ENCODE measurements at regions not wholly inside any gene's neighbourhood (a gene's known extent, or its start where the extent isn't known, plus 50 kb on each side); places are given as distances from the start of the nearest gene placed in this dataset.
"Not testable (repeated sequence)": the region's sequence is repeated elsewhere in the genome, so short reads cannot be mapped to it uniquely, and the experiment has no call there.

GRCh38 chr21:19120591-19120990, 717.0 kb upstream of the TMPRSS15 start:
- no peak for DNase-seq

DNA sequence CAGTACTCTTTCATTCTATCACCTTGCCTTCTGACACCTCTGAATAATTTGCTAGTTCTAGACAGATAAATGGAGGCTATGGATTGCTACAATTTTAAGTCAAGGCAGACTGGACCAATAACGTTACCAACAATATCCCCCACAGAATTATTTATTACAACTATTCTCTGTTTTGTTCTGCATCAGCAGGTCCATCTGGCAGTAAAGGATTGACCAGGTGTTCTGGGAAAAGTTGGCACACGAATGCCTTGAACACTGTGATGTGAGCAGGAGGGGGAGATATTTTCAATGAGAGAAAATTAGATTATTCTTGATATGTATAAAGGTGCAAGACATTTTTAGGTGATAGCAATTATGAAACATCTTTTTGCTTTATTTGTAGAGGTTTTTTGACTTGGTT, 718.8 kb upstream of the TMPRSS15 start:
- no peak for DNase-seq

GRCh38 chr21:19123053-19123452, 719.5 kb upstream of the TMPRSS15 start:
- no peak for DNase-seq

DNA sequence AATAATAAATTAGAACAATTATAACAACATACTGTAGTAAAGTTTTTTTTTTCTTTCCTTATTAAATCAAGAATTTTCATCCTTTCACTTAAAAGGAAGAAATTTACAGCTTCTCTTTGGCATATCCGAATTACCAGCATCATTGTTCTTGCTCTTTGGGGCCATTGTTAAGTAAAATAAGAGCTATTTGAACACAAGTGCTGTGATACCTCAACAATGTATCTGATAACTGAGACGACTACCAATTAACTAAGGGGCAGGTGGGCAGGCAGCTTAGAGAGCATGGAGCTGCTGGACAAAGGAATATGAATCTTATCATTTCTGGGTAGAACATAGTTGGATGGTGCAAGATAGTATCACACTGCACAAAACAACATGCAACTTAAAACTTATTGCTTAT, 719.9 kb upstream of the TMPRSS15 start:
- DNase-seq: no peak

DNA sequence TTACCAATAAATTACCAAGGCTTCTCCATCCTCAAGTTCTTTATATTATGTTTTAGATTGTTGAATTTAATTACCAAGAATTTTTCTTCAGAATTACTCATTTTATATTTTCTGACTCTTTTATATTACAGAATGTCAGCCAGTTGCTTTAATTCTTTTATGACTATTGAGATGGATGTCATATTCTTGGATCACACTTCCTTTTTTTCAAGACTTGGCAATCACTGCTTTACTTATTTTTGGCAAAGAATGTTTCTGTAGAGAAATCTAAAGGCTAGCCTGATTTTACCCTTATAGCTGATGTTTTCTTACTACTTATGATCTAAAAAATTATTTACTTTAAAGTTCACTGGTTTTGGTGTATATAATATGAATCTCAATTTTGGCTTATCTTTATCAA, 721.1 kb upstream of the TMPRSS15 start:
- no peak for DNase-seq

GRCh38 chr21:19130379-19131028, 726.9 kb upstream of the TMPRSS15 start:
- DNase-seq: no peak

- DNase-seq: no peak
Observed at GRCh38 chr21:19141511-19141910, 737.9 kb upstream of the TMPRSS15 start.

GRCh38 chr21:19145682-19146293, 742.2 kb upstream of the TMPRSS15 start:
- no peak for DNase-seq

- DNase-seq: no peak
Observed at GRCh38 chr21:19148056-19148455, 744.5 kb upstream of the TMPRSS15 start.

- DNase-seq: no peak
Observed at GRCh38 chr21:19171585-19171984, 768.0 kb upstream of the TMPRSS15 start.

DNA sequence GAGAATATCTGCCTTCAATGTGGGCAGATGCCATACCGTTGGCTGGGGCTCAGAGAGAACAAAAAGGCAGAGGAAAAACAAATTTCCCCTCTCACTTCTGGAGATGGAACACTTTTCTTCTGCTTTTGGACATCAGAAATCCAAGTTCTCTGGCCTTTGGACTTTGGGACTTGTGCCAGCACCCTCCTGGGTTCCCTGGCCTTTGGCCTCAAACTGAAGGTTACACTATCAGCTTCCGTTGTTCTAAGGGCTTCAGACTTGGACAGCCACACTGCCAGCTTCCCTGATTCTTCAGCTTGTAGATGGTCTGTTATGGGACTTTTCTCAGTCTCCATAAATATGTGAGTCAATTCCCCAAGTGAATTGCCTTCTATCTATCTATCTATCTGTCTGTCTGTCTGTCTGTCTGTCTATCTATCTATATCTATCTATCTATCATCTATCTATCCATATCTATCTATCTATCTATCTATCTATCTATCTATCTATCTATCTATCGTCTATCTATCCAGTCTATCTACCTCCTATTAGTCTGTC, 778.1 kb upstream of the TMPRSS15 start:
- DNase-seq: no peak

DNA sequence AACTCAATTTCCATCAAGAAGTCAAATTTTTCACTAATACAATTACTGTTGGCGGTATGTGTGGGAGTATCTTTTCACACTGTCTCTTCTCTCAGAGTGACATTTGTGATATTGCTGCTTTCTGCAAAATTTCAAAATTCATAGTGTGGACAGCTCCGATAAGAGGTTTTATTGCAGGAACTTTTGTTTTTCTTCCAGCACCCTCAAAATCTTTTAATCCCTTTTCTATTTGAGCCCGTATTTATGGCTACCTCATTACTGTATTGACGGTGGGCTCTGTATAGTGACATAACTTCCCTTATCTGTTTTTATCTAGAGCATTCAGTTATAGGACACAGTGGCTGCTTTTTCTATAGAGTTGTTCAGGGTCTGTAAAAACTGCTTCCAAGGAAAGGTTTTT, 794.4 kb upstream of the TMPRSS15 start:
- DNase-seq: no peak

GRCh38 chr21:19198801-19199200, 795.2 kb upstream of the TMPRSS15 start:
- no peak for DNase-seq

GRCh38 chr21:19218163-19218562, 814.6 kb upstream of the TMPRSS15 start:
- no peak for DNase-seq

- no peak for DNase-seq
Observed at GRCh38 chr21:19224090-19224489, 820.5 kb upstream of the TMPRSS15 start.

DNA sequence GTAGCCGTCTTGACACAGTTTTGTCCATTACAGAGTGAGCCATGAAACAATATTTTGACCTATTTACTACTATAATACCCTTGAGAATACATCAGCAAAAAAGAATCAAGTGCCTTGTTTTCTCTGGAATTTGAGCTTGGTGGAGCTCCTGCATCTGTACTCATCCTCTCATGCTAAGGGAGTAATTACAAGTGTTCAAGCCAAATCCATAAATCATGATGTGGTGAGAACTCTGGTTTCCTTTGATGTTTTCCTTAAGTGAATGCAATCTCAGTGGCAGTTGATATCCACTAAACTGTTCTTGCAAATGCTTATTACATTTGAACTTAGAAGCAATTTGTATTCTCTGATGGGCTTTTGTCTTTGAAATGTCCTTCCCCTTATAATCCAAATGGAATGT, 824.6 kb upstream of the TMPRSS15 start:
- no peak for DNase-seq

GRCh38 chr21:19233841-19234240, 830.3 kb upstream of the TMPRSS15 start:
- DNase-seq: not testable (repeated sequence)

- DNase-seq: no peak
Observed at GRCh38 chr21:19236209-19236608, 832.6 kb upstream of the TMPRSS15 start.

DNA sequence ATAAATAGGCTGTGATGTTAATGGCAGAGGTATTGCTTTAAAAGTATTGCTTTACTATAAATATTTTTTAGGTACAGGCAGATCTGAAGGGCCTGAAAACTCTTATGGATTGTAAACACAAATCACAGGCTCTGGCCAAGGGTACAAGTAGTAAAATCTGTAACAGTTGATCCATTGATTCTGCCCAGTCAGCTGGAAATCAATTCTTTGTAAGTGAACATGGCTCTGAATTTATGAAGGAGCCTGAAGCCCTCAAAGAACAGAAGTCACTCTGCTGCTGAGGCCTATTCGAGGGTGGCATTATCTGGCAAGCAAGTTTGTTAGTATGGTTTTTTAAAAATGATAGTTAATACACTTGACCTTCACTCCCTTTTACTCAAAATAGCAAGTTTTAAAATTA, 834.0 kb upstream of the TMPRSS15 start:
- DNase-seq: no peak

GRCh38 chr21:19239696-19240095, 836.1 kb upstream of the TMPRSS15 start:
- DNase-seq: no peak

GRCh38 chr21:19244502-19245187, 841.1 kb upstream of the TMPRSS15 start:
- DNase-seq: no peak

GRCh38 chr21:19245188-19245580, 841.6 kb upstream of the TMPRSS15 start:
- DNase-seq: no peak

- no peak for DNase-seq
Observed at GRCh38 chr21:19246018-19246417, 842.4 kb upstream of the TMPRSS15 start.

All from AML-193 (cell line).